ENCODE measurements at regions not wholly inside any gene's neighbourhood (a gene's known extent, or its start where the extent isn't known, plus 50 kb on each side); places are given as distances from the start of the nearest gene placed in this dataset.

DNA sequence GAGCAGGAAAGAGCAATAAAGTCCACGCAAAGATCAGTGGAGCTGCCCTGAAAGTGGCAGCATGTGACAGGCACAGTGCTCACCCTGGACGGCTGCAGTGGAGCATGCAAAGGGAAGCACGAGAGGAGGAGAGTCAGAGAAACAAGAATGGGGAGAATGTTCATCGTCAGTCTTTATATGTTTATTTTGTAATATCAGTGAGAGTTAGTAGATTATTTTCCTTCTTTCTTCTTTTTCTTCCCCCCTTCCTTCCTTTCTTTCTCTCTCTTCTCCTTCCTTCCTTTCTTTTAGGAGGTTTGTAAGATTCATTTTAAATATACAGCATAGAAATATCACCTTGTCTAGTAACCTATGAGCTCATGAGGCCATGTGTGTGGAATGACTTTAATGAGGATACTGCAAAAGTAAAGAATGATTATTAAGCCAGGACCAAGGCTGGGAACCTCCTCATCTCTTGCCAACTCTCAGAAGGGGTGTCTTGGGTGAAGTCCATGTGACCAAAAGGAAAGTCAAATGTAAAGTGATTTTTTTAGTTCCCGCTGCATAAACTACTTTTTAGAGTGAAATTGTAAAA, 321.1 kb downstream of the AASDHPPT start:
- TF ChIP-seq, protein P1, sequence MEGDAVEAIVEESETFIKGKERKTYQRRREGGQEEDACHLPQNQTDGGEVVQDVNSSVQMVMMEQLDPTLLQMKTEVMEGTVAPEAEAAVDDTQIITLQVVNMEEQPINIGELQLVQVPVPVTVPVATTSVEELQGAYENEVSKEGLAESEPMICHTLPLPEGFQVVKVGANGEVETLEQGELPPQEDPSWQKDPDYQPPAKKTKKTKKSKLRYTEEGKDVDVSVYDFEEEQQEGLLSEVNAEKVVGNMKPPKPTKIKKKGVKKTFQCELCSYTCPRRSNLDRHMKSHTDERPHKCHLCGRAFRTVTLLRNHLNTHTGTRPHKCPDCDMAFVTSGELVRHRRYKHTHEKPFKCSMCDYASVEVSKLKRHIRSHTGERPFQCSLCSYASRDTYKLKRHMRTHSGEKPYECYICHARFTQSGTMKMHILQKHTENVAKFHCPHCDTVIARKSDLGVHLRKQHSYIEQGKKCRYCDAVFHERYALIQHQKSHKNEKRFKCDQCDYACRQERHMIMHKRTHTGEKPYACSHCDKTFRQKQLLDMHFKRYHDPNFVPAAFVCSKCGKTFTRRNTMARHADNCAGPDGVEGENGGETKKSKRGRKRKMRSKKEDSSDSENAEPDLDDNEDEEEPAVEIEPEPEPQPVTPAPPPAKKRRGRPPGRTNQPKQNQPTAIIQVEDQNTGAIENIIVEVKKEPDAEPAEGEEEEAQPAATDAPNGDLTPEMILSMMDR (IDR thresholded peaks at IDR 0.05), result no peak
- no peak for TF ChIP-seq ZFX (IDR thresholded peaks at IDR 0.05; ENCODE audit: borderline replicate concordance)
- no peak overlapping the region for H3K27ac ChIP-seq

DNA sequence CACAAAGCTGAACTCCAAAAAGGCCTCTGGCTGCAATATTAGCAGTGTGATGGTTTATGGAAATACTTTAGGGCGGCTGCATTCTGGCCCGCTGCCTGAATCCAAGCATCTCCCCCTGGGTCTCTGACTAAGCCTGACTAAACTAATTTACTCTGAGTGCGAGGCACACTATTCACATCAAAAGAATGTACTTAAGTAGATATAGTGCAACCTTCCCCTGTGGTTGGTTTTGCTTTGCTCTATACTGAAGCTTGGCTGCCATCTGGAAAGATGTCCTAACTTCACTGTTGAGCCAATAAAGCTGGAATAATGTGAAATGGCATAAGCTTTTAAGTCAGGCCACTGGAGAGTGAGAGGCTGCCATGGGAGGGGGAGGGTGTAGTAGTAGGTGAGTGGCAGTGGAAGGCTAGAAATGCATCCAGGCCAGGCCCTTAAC, 321.6 kb downstream of the AASDHPPT start:
- no peak overlapping the region for H3K27ac ChIP-seq
- no peak for TF ChIP-seq ZFX (IDR thresholded peaks at IDR 0.05; ENCODE audit: borderline replicate concordance)
- TF ChIP-seq, protein P1 (IDR thresholded peaks at IDR 0.05), result no peak

DNA sequence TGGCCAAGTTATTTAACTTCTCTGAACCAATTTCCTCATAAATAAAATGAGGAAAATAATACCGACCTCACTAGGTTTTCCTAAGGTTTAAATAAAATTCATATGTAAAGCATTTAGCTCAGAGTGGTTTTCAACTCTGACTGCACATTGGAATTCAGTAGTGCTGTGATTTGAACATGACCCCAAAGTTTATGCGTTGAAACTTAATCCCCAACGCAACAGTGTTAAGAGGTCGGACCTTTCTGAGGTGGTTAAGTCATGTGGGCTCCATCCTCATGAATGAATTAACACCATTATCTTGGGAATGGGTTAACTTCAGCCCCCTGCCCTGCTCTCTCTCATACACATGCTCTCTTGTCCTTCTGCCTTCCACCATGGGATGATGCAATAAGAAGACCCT, 322.2 kb downstream of the AASDHPPT start:
- no peak overlapping the region for H3K27ac ChIP-seq
- TF ChIP-seq ZFX (IDR thresholded peaks at IDR 0.05; ENCODE audit: borderline replicate concordance), result no peak
- TF ChIP-seq, protein P1 (IDR thresholded peaks at IDR 0.05), result no peak

DNA sequence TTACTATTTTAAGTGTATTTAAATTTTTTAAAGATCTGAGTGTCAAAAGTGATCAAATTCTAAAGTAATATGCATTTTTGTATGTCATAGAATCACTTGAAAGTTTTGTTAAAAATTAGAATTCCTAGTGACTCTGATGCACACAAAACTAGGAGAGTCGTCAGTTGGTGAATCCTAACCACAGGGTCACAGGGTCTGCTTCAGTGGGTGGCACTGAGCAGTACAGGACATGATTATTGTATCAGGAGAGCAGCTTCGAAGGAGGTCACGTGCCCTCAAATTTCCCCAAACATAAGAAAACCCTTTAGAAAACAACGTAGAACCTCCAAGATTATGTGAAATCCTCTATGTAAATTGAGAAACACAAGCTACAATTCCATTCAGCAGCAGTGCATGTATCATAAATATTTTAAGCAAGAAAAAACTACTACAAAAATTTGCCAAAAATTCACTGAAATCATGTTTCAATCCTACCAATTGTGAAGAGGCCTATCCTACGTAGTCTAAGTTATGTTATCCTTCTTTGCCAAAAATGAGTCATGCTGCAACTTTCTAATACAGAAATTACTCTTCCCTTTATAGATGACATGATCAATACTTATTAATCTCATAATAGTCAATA, 323.6 kb downstream of the AASDHPPT start:
- H3K27ac ChIP-seq, result no peak overlapping the region
- no peak for TF ChIP-seq ZFX (IDR thresholded peaks at IDR 0.05; ENCODE audit: borderline replicate concordance)
- TF ChIP-seq, protein P1 (IDR thresholded peaks at IDR 0.05), result no peak

DNA sequence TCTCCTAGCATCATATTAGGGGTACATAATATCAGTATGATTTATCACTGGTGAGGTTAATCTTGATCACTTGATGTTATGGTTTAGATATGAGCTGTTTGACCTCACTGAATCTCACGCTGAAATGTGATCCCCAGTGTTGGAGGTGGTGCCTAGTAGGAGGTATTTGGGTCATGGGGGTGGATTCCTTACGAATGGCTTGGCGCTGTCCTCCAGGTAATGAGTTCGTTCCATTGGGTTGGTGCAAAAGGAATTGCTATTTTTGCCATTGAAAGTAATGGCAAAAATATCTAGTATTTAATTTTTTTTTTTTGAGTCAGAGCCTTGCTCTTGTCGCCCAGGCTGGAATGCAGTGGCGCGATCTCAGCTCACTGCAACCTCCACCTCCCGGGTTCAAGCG, 326.3 kb downstream of the AASDHPPT start:
- no peak for TF ChIP-seq ZFX (IDR thresholded peaks at IDR 0.05; ENCODE audit: borderline replicate concordance)
- TF ChIP-seq, protein P1 (IDR thresholded peaks at IDR 0.05), result no peak

DNA sequence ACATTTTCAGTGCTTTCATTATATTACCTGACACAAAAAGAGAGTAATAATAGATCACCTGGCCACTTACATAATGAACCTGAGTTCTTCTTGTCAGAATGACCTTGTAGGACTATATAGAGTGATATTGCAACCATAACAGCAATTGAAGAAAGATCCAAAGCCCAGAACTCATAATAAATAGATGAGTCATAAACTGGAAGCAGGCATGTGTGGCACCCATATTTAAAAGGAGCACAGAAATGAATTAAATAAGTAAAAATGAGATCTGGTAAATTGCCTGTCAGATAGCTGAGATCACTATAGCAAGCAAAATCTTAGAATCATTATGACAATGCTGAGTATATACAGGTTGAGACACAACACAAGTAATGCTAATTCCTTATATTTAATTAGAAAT, 331.8 kb downstream of the AASDHPPT start:
- TF ChIP-seq ZFX (IDR thresholded peaks at IDR 0.05; ENCODE audit: borderline replicate concordance), result no peak
- TF ChIP-seq, protein P1 (IDR thresholded peaks at IDR 0.05), result no peak
- H3K27ac ChIP-seq, result no peak overlapping the region

More for the DNA sequence above, 326.3 kb downstream of the AASDHPPT start:
- H3K27ac ChIP-seq, result no peak overlapping the region

DNA sequence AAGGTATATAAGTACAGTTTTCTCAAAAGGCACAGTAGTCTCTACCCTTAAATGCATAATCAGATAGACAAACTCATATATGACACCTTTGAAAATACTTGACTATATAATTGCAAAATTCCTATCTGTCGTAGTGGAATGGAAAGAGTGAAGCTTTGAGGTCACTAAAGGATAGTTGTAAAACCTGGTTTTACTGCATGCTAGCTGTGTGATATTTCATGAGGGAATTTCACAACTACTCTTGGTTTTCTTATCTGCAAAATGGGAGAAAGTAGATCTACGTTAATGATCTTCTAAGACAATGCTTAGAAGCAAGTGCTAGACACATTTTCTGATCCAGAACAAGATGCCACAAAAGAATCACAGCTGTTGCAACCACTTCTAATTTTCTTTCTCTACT, 332.2 kb downstream of the AASDHPPT start:
- no peak overlapping the region for H3K27ac ChIP-seq
- TF ChIP-seq ZFX (IDR thresholded peaks at IDR 0.05; ENCODE audit: borderline replicate concordance), result no peak
- TF ChIP-seq, protein P1 (IDR thresholded peaks at IDR 0.05), result no peak

Data from 22Rv1 (cell line).